ENCODE measurements at regions not wholly inside any gene's neighbourhood (a gene's known extent, or its start where the extent isn't known, plus 50 kb on each side); places are given as distances from the start of the nearest gene placed in this dataset.

GRCh38 chr3:72479651-72480215 lies 368.5 kb downstream of the SHQ1 start:
- Mint-ChIP-seq H3K4me3 (no peak overlapping the region), H3K27me3 (ENCODE audit: low read depth) (no peaks in the 10 kb centered on the region), H3K27ac (no peak overlapping the region), H3K4me1 (ENCODE audit: low read depth) (peaks cover 51% of the 10 kb centered on the region), H3K36me3 (ENCODE audit: low read depth) (peaks cover 5% of the 10 kb centered on the region), H3K9me3 (peaks cover 6% of the 10 kb centered on the region)
- DNase-seq (ENCODE audit: low spot score): no peak

- no peak overlapping the region for H3K4me3 Mint-ChIP-seq
- no peaks in the 10 kb centered on the region for H3K27me3 Mint-ChIP-seq (ENCODE audit: low read depth)
- H3K36me3 Mint-ChIP-seq (ENCODE audit: low read depth): peaks cover 6% of the 10 kb centered on the region
- DNase-seq (ENCODE audit: low spot score): no peak
- H3K27ac Mint-ChIP-seq: no peak overlapping the region
- peaks cover 10% of the 10 kb centered on the region for H3K9me3 Mint-ChIP-seq
- peaks cover 43% of the 10 kb centered on the region for H3K4me1 Mint-ChIP-seq (ENCODE audit: low read depth)
These were observed 372.1 kb downstream of the SHQ1 start for GRCh38 chr3:72476139-72476483.

- Mint-ChIP-seq H3K27ac (peak overlapping the region; percentile 84), H3K27me3 (ENCODE audit: low read depth) (no peaks in the 10 kb centered on the region), H3K4me1 (ENCODE audit: low read depth) (peaks cover 36% of the 10 kb centered on the region), H3K4me3 (peak overlapping the region; percentile 37), H3K36me3 (ENCODE audit: low read depth) (peaks cover 6% of the 10 kb centered on the region), H3K9me3 (peaks cover 10% of the 10 kb centered on the region)
- no peak for DNase-seq (ENCODE audit: low spot score)
These were observed 372.7 kb downstream of the SHQ1 start for GRCh38 chr3:72475258-72476138.

GRCh38 chr3:72474775-72475174 lies 373.5 kb downstream of the SHQ1 start:
- peaks cover 6% of the 10 kb centered on the region for H3K36me3 Mint-ChIP-seq (ENCODE audit: low read depth)
- peaks cover 31% of the 10 kb centered on the region for H3K4me1 Mint-ChIP-seq (ENCODE audit: low read depth)
- H3K4me3 Mint-ChIP-seq: peak overlapping the region; percentile 37
- H3K27me3 Mint-ChIP-seq (ENCODE audit: low read depth): no peaks in the 10 kb centered on the region
- H3K27ac Mint-ChIP-seq: peak overlapping the region; percentile 84
- peaks cover 5% of the 10 kb centered on the region for H3K9me3 Mint-ChIP-seq
- DNase-seq (ENCODE audit: low spot score): no peak

- peaks cover 31% of the 10 kb centered on the region for H3K4me1 Mint-ChIP-seq (ENCODE audit: low read depth)
- H3K36me3 Mint-ChIP-seq (ENCODE audit: low read depth): peaks cover 6% of the 10 kb centered on the region
- no peaks in the 10 kb centered on the region for H3K27me3 Mint-ChIP-seq (ENCODE audit: low read depth)
- no peak for DNase-seq (ENCODE audit: low spot score)
- no peak overlapping the region for H3K4me3 Mint-ChIP-seq
- H3K27ac Mint-ChIP-seq: peak overlapping the region; percentile 57
- H3K9me3 Mint-ChIP-seq: peaks cover 4% of the 10 kb centered on the region
These were observed 375.1 kb downstream of the SHQ1 start for GRCh38 chr3:72473156-72473555.

GRCh38 chr3:72470904-72471417 lies 377.3 kb downstream of the SHQ1 start:
- no peak overlapping the region for H3K4me3 Mint-ChIP-seq
- H3K27me3 Mint-ChIP-seq (ENCODE audit: low read depth): no peaks in the 10 kb centered on the region
- H3K36me3 Mint-ChIP-seq (ENCODE audit: low read depth): peaks cover 6% of the 10 kb centered on the region
- H3K27ac Mint-ChIP-seq: no peak overlapping the region
- no peak for DNase-seq (ENCODE audit: low spot score)
- H3K4me1 Mint-ChIP-seq (ENCODE audit: low read depth): peaks cover 25% of the 10 kb centered on the region
- peaks cover 4% of the 10 kb centered on the region for H3K9me3 Mint-ChIP-seq

GRCh38 chr3:72465853-72466252 lies 382.4 kb downstream of the SHQ1 start:
- no peaks in the 10 kb centered on the region for H3K9me3 Mint-ChIP-seq
- H3K36me3 Mint-ChIP-seq (ENCODE audit: low read depth): no peaks in the 10 kb centered on the region
- H3K27me3 Mint-ChIP-seq (ENCODE audit: low read depth): no peaks in the 10 kb centered on the region
- H3K27ac Mint-ChIP-seq: no peak overlapping the region
- no peak for DNase-seq (ENCODE audit: low spot score)
- peaks cover 4% of the 10 kb centered on the region for H3K4me1 Mint-ChIP-seq (ENCODE audit: low read depth)
- H3K4me3 Mint-ChIP-seq: no peak overlapping the region

- peaks cover 4% of the 10 kb centered on the region for H3K4me1 Mint-ChIP-seq (ENCODE audit: low read depth)
- no peak overlapping the region for H3K27ac Mint-ChIP-seq
- no peaks in the 10 kb centered on the region for H3K27me3 Mint-ChIP-seq (ENCODE audit: low read depth)
- no peaks in the 10 kb centered on the region for H3K36me3 Mint-ChIP-seq (ENCODE audit: low read depth)
- no peak for DNase-seq (ENCODE audit: low spot score)
- no peaks in the 10 kb centered on the region for H3K9me3 Mint-ChIP-seq
- H3K4me3 Mint-ChIP-seq: no peak overlapping the region
These were observed 385.2 kb downstream of the SHQ1 start for GRCh38 chr3:72463083-72463482.

- Mint-ChIP-seq H3K4me3 (no peak overlapping the region), H3K27ac (no peak overlapping the region), H3K36me3 (ENCODE audit: low read depth) (no peaks in the 10 kb centered on the region), H3K27me3 (ENCODE audit: low read depth) (no peaks in the 10 kb centered on the region), H3K4me1 (ENCODE audit: low read depth) (peaks cover 4% of the 10 kb centered on the region), H3K9me3 (no peaks in the 10 kb centered on the region)
- DNase-seq (ENCODE audit: low spot score): no peak
These were observed 385.6 kb downstream of the SHQ1 start for GRCh38 chr3:72462595-72463011.

- no peak overlapping the region for H3K4me3 Mint-ChIP-seq
- DNase-seq (ENCODE audit: low spot score): no peak
- H3K27ac Mint-ChIP-seq: no peak overlapping the region
- H3K36me3 Mint-ChIP-seq (ENCODE audit: low read depth): no peaks in the 10 kb centered on the region
- H3K9me3 Mint-ChIP-seq: no peaks in the 10 kb centered on the region
- H3K27me3 Mint-ChIP-seq (ENCODE audit: low read depth): no peaks in the 10 kb centered on the region
- H3K4me1 Mint-ChIP-seq (ENCODE audit: low read depth): peaks cover 4% of the 10 kb centered on the region
These were observed 386.5 kb downstream of the SHQ1 start for GRCh38 chr3:72461787-72462186.

- no peak overlapping the region for H3K4me3 Mint-ChIP-seq
These were observed 387.8 kb downstream of the SHQ1 start for GRCh38 chr3:72460205-72461174.

GRCh38 chr3:72459588-72459987 lies 388.7 kb downstream of the SHQ1 start:
- H3K27ac Mint-ChIP-seq: no peak overlapping the region
- no peak overlapping the region for H3K4me3 Mint-ChIP-seq
- no peaks in the 10 kb centered on the region for H3K9me3 Mint-ChIP-seq
- no peaks in the 10 kb centered on the region for H3K27me3 Mint-ChIP-seq (ENCODE audit: low read depth)
- H3K4me1 Mint-ChIP-seq (ENCODE audit: low read depth): peaks cover 6% of the 10 kb centered on the region
- no peaks in the 10 kb centered on the region for H3K36me3 Mint-ChIP-seq (ENCODE audit: low read depth)
- DNase-seq (ENCODE audit: low spot score): no peak

More at GRCh38 chr3:72460205-72461174, 387.8 kb downstream of the SHQ1 start:
- Mint-ChIP-seq H3K27me3 (ENCODE audit: low read depth) (no peaks in the 10 kb centered on the region), H3K36me3 (ENCODE audit: low read depth) (no peaks in the 10 kb centered on the region), H3K4me1 (ENCODE audit: low read depth) (peaks cover 7% of the 10 kb centered on the region), H3K27ac (no peak overlapping the region), H3K9me3 (no peaks in the 10 kb centered on the region)
- no peak for DNase-seq (ENCODE audit: low spot score)

- H3K4me1 Mint-ChIP-seq (ENCODE audit: low read depth): peaks cover 6% of the 10 kb centered on the region
- no peak overlapping the region for H3K4me3 Mint-ChIP-seq
- H3K27ac Mint-ChIP-seq: no peak overlapping the region
- H3K9me3 Mint-ChIP-seq: no peaks in the 10 kb centered on the region
- H3K36me3 Mint-ChIP-seq (ENCODE audit: low read depth): no peaks in the 10 kb centered on the region
- no peak for DNase-seq (ENCODE audit: low spot score)
- no peaks in the 10 kb centered on the region for H3K27me3 Mint-ChIP-seq (ENCODE audit: low read depth)
These were observed 389.9 kb downstream of the SHQ1 start for GRCh38 chr3:72458375-72458774.
